Skeletal muscle tissue (tissue), 3 donors: ENCODE measurements at regions not wholly inside any gene's neighbourhood (a gene's known extent, or its start where the extent isn't known, plus 50 kb on each side); places are given as distances from the start of the nearest gene placed in this dataset.

Experiments
- H3K27ac ChIP-seq: one replicate; pipeline ENCODE4 v1.7.0; 2013; ENCODE audit warnings: mild to moderate bottlenecking, low read depth, low read length, inconsistent platforms
- H3K27me3 ChIP-seq, 3 donors: one replicate each; pipeline ENCODE4 v1.7.0; 2013; ENCODE audit warnings: low read length in 3 of 3; ENCODE audit not compliant: control insufficient read depth in 3 of 3, insufficient read depth in 3 of 3
- H3K36me3 ChIP-seq, 3 donors: one replicate each; pipeline ENCODE4 v1.7.0; 2013; ENCODE audit warnings: low read length in 3 of 3; ENCODE audit not compliant: control insufficient read depth in 3 of 3, insufficient read depth in 3 of 3
- H3K4me1 ChIP-seq, 3 donors: one replicate each; pipeline ENCODE4 v1.7.0; 2013; ENCODE audit warnings: low read length in 3 of 3, mild to moderate bottlenecking in 3 of 3; ENCODE audit not compliant: control insufficient read depth in 3 of 3, insufficient read depth in 3 of 3
- H3K4me3 ChIP-seq, 3 donors: one replicate each; pipeline ENCODE4 v1.7.0; 2013; ENCODE audit warnings: low read length in 3 of 3
- H3K9ac ChIP-seq, 3 donors: one replicate each; pipeline ENCODE4 v1.7.0; 2013; ENCODE audit warnings: low read length in 3 of 3, mild to moderate bottlenecking in 3 of 3, moderate library complexity in 2 of 3, low read depth in 1 of 3
- H3K9me3 ChIP-seq, 3 donors: one replicate each; pipeline ENCODE4 v1.7.0; 2013; ENCODE audit warnings: low read length in 3 of 3; ENCODE audit not compliant: control insufficient read depth in 3 of 3
- donor health status: Osteomylitis.

DNA sequence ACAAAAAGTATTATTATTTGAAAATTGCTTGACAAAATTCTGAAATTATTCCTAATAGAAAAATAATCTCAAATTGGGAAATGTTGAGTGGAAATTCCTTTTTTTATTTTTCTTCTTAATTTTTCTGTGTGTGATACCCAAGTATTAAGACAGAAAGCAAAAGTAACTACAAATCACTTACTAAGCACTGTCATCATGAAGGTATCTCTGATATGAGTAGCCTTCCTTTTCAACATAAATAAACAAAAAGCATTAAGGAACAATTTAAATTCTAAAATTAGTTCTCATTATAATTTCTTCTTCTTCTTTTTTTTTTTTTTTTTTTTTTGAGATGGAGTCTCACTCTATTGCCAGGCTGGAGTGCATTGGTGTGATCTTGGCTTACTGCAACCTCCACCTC is 174.2 kb upstream of the RBMS1 start:
- H3K9me3 ChIP-seq: no peaks in the 10 kb centered on the region
- H3K27me3 ChIP-seq: no peaks in the 10 kb centered on the region
- no peak overlapping the region for H3K27ac ChIP-seq
- H3K4me3 ChIP-seq: no peak overlapping the region
- H3K36me3 ChIP-seq: no peaks in the 10 kb centered on the region
- peaks cover 0 to 3% (median 3%) of the 10 kb centered on the region in 3 donors for H3K4me1 ChIP-seq
- no peak overlapping the region for H3K9ac ChIP-seq

DNA sequence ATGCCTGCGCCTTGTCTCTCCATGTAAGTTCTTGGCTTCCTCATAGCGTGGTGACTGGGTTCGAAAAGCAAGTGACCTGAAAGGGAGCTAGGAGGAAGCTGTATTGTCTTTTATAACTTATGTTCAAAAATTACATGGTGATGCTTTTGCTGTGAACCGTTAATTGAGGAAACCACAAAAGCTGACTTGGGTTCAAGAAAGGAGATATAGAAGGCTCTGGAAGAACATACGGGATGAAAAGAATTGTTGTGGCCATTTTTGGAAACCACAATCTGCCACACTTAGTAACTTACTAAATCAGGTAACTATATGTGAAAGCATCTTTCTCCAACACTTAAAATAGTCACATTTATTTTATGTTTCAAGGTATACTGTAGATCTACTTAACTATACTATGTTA is 177.0 kb upstream of the RBMS1 start:
- Histone ChIP-seq H3K9ac (no peak overlapping the region), H3K27me3 (no peaks in the 10 kb centered on the region), H3K4me1 (peaks cover 0 to 3% (median 3%) of the 10 kb centered on the region in 3 donors), H3K27ac (no peak overlapping the region), H3K36me3 (no peaks in the 10 kb centered on the region), H3K4me3 (no peak overlapping the region), H3K9me3 (no peaks in the 10 kb centered on the region)

DNA sequence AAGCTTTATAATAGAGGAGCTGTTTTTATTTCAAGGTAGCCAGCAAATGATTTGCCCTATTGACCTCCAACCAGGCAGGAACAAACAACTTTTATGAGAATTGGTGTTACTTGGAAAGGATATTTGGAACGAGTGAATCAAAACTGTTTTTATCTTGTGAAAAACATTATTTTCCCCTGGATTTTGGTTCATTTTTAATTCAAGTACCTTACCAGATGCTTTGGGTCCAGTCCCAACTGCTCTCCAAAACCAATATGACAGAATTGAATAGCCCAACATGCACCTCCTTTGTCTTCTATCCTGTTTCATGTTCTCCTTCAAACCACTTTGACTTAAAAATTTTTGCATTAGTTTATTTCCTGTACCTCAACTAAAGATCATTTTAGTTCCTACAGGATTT is 178.6 kb upstream of the RBMS1 start:
- Histone ChIP-seq H3K9me3 (no peaks in the 10 kb centered on the region), H3K4me1 (no peaks in the 10 kb centered on the region), H3K4me3 (no peak overlapping the region), H3K9ac (no peak overlapping the region), H3K36me3 (no peaks in the 10 kb centered on the region), H3K27me3 (no peaks in the 10 kb centered on the region), H3K27ac (no peak overlapping the region)

DNA sequence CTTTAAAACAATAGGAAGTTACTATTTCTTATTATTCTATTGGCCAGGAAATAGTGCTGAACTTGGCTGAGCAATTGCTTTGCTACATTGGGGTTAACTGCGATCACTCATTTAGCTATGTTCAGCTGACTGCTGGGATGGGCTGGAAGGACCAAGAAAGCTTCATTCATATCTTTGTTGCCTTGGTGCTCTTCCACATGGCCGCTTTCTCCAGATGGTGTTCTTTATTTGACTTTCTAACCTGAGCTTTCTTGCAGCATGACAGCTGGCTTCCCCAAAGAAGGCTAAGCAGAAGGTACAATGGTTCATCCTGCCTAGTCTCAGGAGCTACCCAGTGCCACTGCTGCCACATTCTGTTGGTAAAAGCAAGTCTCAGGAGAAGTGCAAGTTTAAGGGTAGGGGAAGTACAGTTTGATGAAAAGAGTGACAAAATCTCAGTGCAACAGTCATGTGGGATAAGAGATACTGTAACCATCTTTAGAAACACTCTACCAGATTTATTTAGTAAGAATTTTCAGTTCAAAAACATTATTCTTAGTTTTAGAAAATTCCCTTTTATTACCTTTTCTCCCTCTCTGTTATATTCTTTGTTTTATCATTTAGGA is 180.6 kb upstream of the RBMS1 start:
- H3K27ac ChIP-seq: no peak overlapping the region
- H3K4me1 ChIP-seq: no peaks in the 10 kb centered on the region
- no peak overlapping the region for H3K4me3 ChIP-seq
- no peaks in the 10 kb centered on the region for H3K9me3 ChIP-seq
- no peaks in the 10 kb centered on the region for H3K27me3 ChIP-seq
- H3K9ac ChIP-seq: no peak overlapping the region
- no peaks in the 10 kb centered on the region for H3K36me3 ChIP-seq

DNA sequence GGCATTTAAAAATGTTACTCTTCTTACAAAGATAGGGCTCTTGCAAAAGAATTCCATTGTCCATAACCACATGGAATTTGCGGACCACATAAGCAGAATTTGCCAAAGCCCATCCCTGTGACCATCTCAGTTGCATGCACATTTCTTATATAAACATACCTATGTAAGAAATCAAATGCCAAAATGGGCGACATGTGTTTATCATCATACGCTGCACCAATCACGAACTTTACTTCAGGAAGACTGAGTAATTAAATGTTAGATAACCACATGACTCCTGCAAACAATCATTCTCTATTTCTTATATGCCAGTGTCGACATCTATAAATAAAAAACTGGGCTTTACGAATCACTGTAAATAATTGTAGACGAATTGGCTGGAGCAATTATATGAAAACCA is 186.1 kb upstream of the RBMS1 start:
- no peaks in the 10 kb centered on the region for H3K36me3 ChIP-seq
- H3K4me3 ChIP-seq: no peak overlapping the region
- no peaks in the 10 kb centered on the region for H3K27me3 ChIP-seq
- no peak overlapping the region for H3K27ac ChIP-seq
- H3K9ac ChIP-seq: no peak overlapping the region
- H3K9me3 ChIP-seq: no peaks in the 10 kb centered on the region
- no peaks in the 10 kb centered on the region for H3K4me1 ChIP-seq

DNA sequence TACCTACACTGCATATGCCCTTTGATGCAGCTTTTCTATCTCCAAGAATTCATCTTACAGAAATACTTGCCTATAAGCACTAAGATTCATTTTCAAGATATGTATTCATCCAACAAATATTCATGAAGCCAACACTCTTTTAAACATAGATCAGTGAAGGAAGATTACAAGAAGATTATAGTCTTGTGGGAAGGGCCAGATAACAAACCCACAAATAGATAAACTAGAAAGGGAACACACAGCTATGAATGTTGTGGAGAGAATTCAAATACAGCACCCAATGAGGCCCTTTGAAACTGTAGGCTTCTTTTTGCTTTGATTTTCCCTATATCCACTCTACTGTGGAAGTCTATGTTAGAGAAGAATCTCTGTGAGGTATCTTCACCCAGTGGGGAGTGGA is 186.7 kb upstream of the RBMS1 start:
- Histone ChIP-seq H3K4me1 (no peaks in the 10 kb centered on the region), H3K27ac (no peak overlapping the region), H3K4me3 (no peak overlapping the region)

DNA sequence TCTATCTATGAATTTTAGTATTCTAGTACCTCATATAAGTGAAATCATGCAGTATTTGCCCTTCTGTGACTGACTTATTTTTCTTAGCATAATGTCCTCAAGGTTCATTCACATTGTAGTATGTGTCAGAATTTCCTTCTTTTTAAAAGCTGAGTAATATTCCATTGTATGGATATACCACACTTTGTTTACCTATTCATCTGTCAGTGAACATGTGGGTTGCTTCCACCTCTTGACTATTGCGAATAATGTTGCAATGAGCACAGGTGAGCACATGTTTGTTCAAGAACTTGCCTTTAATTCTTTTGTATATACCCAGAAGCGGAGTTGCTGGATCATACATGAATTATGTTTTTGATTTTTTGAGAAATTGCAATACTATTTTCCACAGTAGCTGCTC is 187.4 kb upstream of the RBMS1 start:
- Histone ChIP-seq H3K9me3 (no peaks in the 10 kb centered on the region), H3K4me3 (no peak overlapping the region), H3K27me3 (no peaks in the 10 kb centered on the region), H3K36me3 (no peaks in the 10 kb centered on the region), H3K27ac (no peak overlapping the region), H3K4me1 (no peaks in the 10 kb centered on the region), H3K9ac (no peak overlapping the region)

More for the DNA sequence above, 186.7 kb upstream of the RBMS1 start:
- Histone ChIP-seq H3K9ac (no peak overlapping the region), H3K27me3 (no peaks in the 10 kb centered on the region), H3K36me3 (no peaks in the 10 kb centered on the region), H3K9me3 (no peaks in the 10 kb centered on the region)

DNA sequence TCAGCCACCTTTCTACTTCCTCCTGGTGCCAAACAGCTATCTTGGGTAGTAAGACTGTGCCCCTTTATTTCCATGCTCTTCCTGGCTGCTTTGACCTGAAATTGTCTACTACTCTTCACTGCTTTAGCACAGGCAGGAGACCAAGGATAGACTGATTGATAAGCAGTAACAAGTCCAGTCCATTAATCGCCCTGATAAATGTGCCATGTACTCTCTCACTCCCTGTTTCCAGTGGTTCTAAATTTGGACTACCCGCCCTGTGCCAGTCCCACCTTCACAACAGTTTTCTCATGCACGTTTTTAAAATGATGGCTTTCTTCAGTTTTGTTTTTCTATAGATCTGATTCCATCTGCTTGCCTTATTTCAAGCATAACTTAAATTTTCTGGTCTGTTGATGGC is 189.6 kb upstream of the RBMS1 start:
- H3K4me3 ChIP-seq: no peak overlapping the region
- H3K9me3 ChIP-seq: no peaks in the 10 kb centered on the region
- H3K27me3 ChIP-seq: no peaks in the 10 kb centered on the region
- no peak overlapping the region for H3K9ac ChIP-seq
- H3K27ac ChIP-seq: no peak overlapping the region
- H3K4me1 ChIP-seq: no peaks in the 10 kb centered on the region
- H3K36me3 ChIP-seq: no peaks in the 10 kb centered on the region

DNA sequence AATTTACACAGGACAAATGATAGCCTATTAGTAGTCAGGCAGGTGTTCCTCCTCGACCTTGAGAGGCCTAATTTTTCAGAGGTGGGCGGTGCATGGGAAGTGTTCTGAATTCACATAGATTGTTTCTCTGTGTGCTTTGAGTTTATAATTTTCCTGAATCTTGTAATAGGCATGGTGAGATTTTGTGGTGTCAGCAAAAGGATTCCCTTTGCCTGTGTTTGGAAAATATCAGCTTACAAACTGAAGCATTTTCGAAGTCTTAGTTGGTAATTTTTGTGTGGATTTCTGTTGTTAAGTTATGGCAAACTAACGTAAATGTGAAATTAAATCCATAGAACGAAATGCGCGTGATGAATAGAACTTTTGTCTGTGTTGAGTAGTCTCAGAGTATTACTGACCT is 194.0 kb upstream of the RBMS1 start:
- Histone ChIP-seq H3K9me3 (no peaks in the 10 kb centered on the region), H3K9ac (no peak overlapping the region), H3K27ac (no peak overlapping the region), H3K36me3 (no peaks in the 10 kb centered on the region), H3K27me3 (no peaks in the 10 kb centered on the region), H3K4me1 (no peaks in the 10 kb centered on the region), H3K4me3 (no peak overlapping the region)

DNA sequence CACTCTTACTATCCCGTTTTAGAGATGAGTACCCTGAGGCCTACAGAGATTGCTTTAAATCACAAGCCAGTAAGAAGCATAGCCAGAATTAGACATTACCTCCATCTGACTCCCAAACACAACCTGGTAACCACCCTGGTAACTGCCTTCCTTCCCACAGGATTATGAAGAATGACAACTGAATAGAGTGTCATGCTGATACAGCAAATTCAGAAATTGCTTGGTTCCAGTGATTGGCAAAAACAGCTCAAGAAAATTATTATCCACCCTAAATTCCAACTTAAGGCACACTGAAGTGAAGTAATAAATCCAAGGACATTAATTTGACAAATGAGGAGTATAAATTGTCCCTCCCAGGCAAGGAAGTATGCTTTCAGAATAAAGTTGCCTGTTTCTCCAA is 195.8 kb upstream of the RBMS1 start:
- no peaks in the 10 kb centered on the region for H3K4me1 ChIP-seq
- no peak overlapping the region for H3K27ac ChIP-seq
- H3K36me3 ChIP-seq: no peaks in the 10 kb centered on the region
- H3K9ac ChIP-seq: no peak overlapping the region
- H3K4me3 ChIP-seq: no peak overlapping the region
- H3K9me3 ChIP-seq: no peaks in the 10 kb centered on the region
- no peaks in the 10 kb centered on the region for H3K27me3 ChIP-seq

DNA sequence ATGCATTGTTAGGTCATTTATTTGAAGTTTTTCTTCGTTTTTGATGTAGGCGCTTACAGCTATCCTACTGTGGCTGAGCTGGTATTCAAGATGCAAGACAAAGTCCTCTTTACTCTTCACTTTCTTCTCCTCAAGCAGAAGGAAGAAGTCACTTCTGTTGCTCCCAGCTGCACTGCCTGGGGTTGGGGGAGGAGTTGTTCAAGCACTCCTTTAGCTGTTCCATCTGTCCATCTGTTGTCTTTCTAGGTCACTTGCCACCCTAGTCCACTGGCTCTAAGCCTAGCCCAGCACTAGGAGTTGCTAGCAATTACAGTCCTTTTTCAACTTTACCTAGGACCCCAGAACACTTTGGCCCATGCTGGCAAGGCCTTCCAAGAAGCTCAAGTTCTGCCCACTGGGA is 200.6 kb upstream of the RBMS1 start:
- H3K4me3 ChIP-seq: no peak overlapping the region
- no peak overlapping the region for H3K9ac ChIP-seq
- no peaks in the 10 kb centered on the region for H3K36me3 ChIP-seq
- H3K27me3 ChIP-seq: no peaks in the 10 kb centered on the region
- no peak overlapping the region for H3K27ac ChIP-seq
- H3K4me1 ChIP-seq: peaks cover 4 to 8% (median 8%) of the 10 kb centered on the region in 3 donors
- H3K9me3 ChIP-seq: no peaks in the 10 kb centered on the region
